ENCODE measurements at regions not wholly inside any gene's neighbourhood (a gene's known extent, or its start where the extent isn't known, plus 50 kb on each side); places are given as distances from the start of the nearest gene placed in this dataset.

DNA sequence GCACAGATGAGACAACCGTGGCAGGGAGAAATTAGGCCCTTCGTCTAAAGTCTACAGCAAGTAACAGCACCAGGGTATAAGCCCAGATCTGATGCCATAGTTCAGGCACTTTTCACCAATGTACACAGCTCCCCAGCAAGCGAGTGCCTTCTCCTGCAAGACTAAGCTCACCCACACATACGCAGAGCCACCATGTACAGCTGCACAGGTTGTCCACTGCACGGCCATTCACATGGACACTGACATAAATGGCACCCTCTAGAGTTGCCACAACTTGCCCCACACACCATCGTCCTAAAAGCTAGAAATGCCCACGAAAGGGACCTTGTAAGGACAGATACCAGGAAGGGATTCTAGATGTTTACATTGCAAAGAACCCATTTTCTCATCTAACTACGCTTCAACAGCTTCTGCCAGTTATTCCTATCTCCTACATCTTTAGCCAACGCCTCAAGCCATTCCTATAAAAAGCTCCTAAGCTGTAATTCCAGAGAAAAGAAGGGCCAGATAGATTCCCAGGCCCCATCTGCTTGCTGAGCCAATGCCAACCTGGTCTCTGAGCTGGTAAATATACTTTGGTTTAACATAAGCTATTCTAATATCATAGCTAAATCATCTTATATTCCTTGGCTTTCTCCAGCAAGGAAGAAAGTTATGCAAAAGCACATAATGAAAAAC is 174.0 kb upstream of the KAZN start:
- BruUV-seq (replicated peaks) = no TSS peak
- no peaks in the 10 kb centered on the region for H3K9me3 ChIP-seq (replicated peaks; ENCODE audit: control insufficient read depth, insufficient read depth, low read length)
- FAIRE-seq (no peak), DNase-seq (ENCODE audit: low read depth, low spot score) (no peak)
- no peak overlapping the region for H2AFZ ChIP-seq (ENCODE audit: low read depth, low read length)
- ChIA-PET POLR2A (no interaction called here), CTCF (no interaction called here)
- H3K9me1 ChIP-seq (replicated peaks; ENCODE audit: control insufficient read depth, extremely low read depth, insufficient read depth, low read length) = no peaks in the 10 kb centered on the region
- no peaks in the 10 kb centered on the region for H4K20me1 ChIP-seq (replicated peaks; ENCODE audit: control insufficient read depth, extremely low read depth, insufficient read depth, low read length)
- no peak overlapping the region for H3K27ac ChIP-seq (ENCODE audit: insufficient read depth, low read depth, low read length)
- H3K79me2 ChIP-seq (ENCODE audit: control insufficient read depth, insufficient read depth, low read length) = no peaks in the 10 kb centered on the region
- no peak overlapping the region for H3K4me3 ChIP-seq (replicated peaks in 1 of 3; ENCODE audit: insufficient read depth in 1 of 3, low read depth in 1 of 3, low read length in 3 of 3)
- no peak overlapping the region for H3K4me2 ChIP-seq (ENCODE audit: insufficient read depth, low read length)
- no peaks in the 10 kb centered on the region for H3K27me3 ChIP-seq (ENCODE audit: control insufficient read depth in 2 of 2, insufficient read depth in 2 of 2, low read length in 2 of 2)
- H3K9ac ChIP-seq (replicated peaks; ENCODE audit: extremely low read depth, insufficient read depth, low read length) = no peak overlapping the region
- dilution Hi-C loops (cut with MboI; ENCODE audit: extremely low pct_ligation_motif_present, low sequenced_read_pairs) = no loop called here
- intact Hi-C loops (cut with micrococcal nuclease) = no loop called here
- no peaks in the 10 kb centered on the region for H3K4me1 ChIP-seq (ENCODE audit: control insufficient read depth, extremely low read depth, insufficient read depth, low read length)
- H3K36me3 ChIP-seq (ENCODE audit: control insufficient read depth in 2 of 2, extremely low read depth in 1 of 2, insufficient read depth in 2 of 2, low read length in 2 of 2) = no peaks in the 10 kb centered on the region
- no peak for TF ChIP-seq GATA2 (IDR thresholded peaks at IDR 0.05; ENCODE audit: insufficient read depth, insufficient read length, low read depth, low read length)
- no peak for TF ChIP-seq MAX (IDR thresholded peaks at IDR 0.05; ENCODE audit: insufficient read depth, insufficient read length)
- no peak for TF ChIP-seq EZH2 (IDR thresholded peaks at IDR 0.05; ENCODE audit: borderline replicate concordance, low read depth, low read length, severe bottlenecking)
- no peak for TF ChIP-seq POLR2AphosphoS5 (IDR thresholded peaks at IDR 0.05; ENCODE audit: insufficient read depth, low read depth, low read length)
- no peak for TF ChIP-seq JUN (IDR thresholded peaks at IDR 0.05; ENCODE audit: borderline replicate concordance, insufficient read depth, insufficient read length, low read depth)
- no peak for TF ChIP-seq POLR2A (IDR thresholded peaks at IDR 0.05; ENCODE audit: low read depth, low read length)
- no peak for TF ChIP-seq FOS (IDR thresholded peaks at IDR 0.05; ENCODE audit: borderline replicate concordance, insufficient read depth, low read length)
- TF ChIP-seq MYC (IDR thresholded peaks at IDR 0.05; ENCODE audit: low read depth, low read length) = no peak
- TF ChIP-seq, protein P1, sequence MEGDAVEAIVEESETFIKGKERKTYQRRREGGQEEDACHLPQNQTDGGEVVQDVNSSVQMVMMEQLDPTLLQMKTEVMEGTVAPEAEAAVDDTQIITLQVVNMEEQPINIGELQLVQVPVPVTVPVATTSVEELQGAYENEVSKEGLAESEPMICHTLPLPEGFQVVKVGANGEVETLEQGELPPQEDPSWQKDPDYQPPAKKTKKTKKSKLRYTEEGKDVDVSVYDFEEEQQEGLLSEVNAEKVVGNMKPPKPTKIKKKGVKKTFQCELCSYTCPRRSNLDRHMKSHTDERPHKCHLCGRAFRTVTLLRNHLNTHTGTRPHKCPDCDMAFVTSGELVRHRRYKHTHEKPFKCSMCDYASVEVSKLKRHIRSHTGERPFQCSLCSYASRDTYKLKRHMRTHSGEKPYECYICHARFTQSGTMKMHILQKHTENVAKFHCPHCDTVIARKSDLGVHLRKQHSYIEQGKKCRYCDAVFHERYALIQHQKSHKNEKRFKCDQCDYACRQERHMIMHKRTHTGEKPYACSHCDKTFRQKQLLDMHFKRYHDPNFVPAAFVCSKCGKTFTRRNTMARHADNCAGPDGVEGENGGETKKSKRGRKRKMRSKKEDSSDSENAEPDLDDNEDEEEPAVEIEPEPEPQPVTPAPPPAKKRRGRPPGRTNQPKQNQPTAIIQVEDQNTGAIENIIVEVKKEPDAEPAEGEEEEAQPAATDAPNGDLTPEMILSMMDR (IDR thresholded peaks at IDR 0.05; ENCODE audit: extremely low read depth in 1 of 2, insufficient read depth in 1 of 2, low read depth in 1 of 2, low read length in 2 of 2) = no peak
